ENCODE measurements at regions not wholly inside any gene's neighbourhood (a gene's known extent, or its start where the extent isn't known, plus 50 kb on each side); places are given as distances from the start of the nearest gene placed in this dataset.
"Not testable (repeated sequence)": the region's sequence is repeated elsewhere in the genome, so short reads cannot be mapped to it uniquely, and the experiment has no call there.

DNA sequence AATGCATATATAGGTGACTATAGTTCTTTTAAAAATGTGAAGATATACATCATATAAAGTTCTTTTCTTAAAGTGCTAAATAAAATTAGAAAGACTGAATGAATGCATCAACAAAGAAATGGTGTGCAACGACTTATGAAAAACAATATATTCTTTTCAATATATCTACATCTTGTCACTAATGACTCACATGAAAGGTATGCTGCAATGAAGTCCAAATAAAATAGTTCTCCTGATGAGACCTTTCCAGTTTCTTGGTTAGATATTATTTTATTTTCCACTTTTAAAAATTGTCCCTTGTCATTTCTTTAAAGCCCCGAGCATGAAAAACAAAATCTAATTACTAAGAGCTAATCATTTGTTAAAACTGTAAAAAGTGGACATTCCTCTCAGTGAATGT is 462.1 kb downstream of the PCDH11X start:
- Mint-ChIP-seq H3K27me3 (ENCODE audit: low read depth) (no peaks in the 10 kb centered on the region), H3K27ac (ENCODE audit: unreplicated experiment) (no peak overlapping the region), H3K4me3 (no peak overlapping the region), H3K36me3 (ENCODE audit: low read depth) (no peaks in the 10 kb centered on the region), H3K9me3 (no peaks in the 10 kb centered on the region), H3K4me1 (no peaks in the 10 kb centered on the region)
- DNase-seq (ENCODE audit: low read depth, low spot score) = no peak
- TF ChIP-seq, protein P1, sequence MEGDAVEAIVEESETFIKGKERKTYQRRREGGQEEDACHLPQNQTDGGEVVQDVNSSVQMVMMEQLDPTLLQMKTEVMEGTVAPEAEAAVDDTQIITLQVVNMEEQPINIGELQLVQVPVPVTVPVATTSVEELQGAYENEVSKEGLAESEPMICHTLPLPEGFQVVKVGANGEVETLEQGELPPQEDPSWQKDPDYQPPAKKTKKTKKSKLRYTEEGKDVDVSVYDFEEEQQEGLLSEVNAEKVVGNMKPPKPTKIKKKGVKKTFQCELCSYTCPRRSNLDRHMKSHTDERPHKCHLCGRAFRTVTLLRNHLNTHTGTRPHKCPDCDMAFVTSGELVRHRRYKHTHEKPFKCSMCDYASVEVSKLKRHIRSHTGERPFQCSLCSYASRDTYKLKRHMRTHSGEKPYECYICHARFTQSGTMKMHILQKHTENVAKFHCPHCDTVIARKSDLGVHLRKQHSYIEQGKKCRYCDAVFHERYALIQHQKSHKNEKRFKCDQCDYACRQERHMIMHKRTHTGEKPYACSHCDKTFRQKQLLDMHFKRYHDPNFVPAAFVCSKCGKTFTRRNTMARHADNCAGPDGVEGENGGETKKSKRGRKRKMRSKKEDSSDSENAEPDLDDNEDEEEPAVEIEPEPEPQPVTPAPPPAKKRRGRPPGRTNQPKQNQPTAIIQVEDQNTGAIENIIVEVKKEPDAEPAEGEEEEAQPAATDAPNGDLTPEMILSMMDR (conservative IDR thresholded peaks at IDR 0.05) = no peak

DNA sequence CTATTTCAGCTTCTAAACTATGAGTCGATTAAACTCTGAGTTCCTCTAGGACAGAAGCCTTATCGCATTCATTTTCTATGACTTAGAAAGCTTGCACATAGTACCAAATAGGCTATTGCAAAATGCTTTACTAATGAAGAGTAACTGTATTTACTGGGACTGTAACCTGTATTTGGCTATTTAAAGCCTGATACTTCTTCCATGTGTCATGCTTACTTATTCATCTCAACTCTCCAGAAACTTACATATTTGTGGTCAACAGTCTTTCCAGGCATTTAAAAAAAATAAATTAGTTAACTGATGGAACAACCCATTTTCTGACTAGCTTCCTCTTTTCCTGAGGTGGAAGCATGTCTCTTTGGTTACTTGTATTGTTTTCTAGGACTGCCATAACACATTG is 467.9 kb downstream of the PCDH11X start:
- Mint-ChIP-seq H3K36me3 (ENCODE audit: low read depth) (no peaks in the 10 kb centered on the region), H3K4me3 (no peak overlapping the region), H3K9me3 (no peaks in the 10 kb centered on the region), H3K4me1 (no peaks in the 10 kb centered on the region), H3K27me3 (ENCODE audit: low read depth) (no peaks in the 10 kb centered on the region), H3K27ac (ENCODE audit: unreplicated experiment) (no peak overlapping the region)
- no peak for DNase-seq (ENCODE audit: low read depth, low spot score)
- TF ChIP-seq, protein P1 (conservative IDR thresholded peaks at IDR 0.05) = no peak

DNA sequence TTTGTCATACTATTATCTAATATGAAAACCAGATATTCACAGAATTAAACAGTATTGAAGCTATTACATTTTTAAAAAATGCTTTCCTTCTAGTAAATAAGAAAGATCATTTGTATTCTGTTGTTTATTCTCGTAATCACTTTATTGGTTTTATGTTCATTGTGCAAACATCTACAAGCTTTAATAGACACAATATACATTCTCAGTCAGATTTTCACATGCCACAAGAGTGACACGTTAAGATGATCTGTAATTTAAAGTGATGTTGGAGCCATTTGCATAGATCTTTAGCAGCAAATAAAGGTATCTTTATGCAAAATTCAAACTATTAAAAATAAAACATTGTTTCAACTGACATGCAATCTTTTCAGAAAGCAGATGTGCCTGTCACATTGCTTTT is 469.9 kb downstream of the PCDH11X start:
- Mint-ChIP-seq H3K4me1 (no peaks in the 10 kb centered on the region), H3K27ac (ENCODE audit: unreplicated experiment) (no peak overlapping the region), H3K4me3 (no peak overlapping the region), H3K9me3 (no peaks in the 10 kb centered on the region), H3K27me3 (ENCODE audit: low read depth) (no peaks in the 10 kb centered on the region), H3K36me3 (ENCODE audit: low read depth) (no peaks in the 10 kb centered on the region)
- DNase-seq (ENCODE audit: low read depth, low spot score) = no peak
- TF ChIP-seq, protein P1 (conservative IDR thresholded peaks at IDR 0.05) = no peak

DNA sequence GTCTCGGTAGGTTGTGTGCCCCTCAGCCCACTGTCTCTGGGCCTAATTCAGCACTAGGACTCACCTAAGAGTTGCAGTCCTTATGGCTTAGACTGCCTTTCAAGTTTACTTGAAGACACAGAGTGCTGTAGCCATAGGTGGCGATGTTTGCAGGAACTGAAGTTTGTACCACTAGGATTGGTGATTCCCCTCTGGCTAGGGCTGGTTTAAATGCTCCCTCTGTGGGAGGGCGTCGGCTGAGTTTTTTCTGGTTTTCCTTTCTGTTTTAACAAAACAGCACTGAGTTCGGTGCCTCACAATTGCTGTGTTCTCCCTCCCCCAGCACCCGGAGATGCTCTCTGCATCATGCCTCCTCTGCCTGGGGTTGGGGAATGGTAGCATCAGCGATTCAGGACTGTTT is 480.9 kb downstream of the PCDH11X start:
- TF ChIP-seq, protein P1 (conservative IDR thresholded peaks at IDR 0.05) = no peak
- Mint-ChIP-seq H3K36me3 (ENCODE audit: low read depth) (peaks cover 12% of the 10 kb centered on the region), H3K9me3 (peaks cover 14% of the 10 kb centered on the region), H3K4me3 (no peak overlapping the region), H3K4me1 (no peaks in the 10 kb centered on the region), H3K27ac (ENCODE audit: unreplicated experiment) (no peak overlapping the region), H3K27me3 (ENCODE audit: low read depth) (no peaks in the 10 kb centered on the region)
- DNase-seq (ENCODE audit: low read depth, low spot score) = no peak

DNA sequence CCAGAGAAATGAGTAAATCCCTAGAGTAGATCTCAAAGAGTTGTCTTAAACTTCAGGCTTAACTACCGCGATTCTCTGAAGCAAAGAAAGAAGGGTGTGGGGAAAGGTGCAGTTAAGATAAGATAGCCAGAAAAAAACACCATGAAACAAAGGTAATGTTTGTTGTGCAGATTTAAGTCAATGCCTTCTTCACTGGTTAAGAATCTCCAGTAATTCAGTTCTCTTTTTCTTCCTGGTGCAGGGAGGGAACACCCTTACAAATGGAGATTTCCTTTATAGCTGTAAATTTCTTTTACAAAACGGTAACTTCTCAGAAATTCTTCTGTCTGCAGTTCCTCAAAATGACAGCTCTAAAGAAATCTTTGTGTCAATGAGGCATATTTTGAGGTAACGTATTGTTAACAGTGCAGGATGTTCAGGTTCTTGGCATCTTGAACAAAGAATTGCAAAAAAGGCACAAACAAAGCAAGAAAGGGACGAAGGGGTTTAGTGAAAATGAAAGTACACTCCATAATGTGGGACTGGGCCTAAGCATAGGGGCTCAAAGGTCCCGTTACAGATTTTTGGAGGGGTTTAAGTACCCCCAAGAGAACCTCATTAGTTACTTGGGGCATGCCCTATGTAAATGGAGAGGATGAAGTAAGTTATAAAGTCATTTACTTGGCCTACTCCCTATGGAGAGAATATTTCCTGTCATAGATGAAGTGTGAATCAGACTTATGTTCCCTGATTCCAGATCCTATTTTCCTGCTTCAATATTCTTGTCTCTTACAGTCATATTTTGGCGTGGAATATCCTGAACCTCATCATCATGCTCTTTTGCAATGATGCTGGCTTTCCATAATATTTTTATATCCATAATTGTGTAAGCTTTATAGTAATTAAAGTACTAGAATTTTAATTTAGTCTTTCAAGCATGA is 492.0 kb downstream of the PCDH11X start:
- Mint-ChIP-seq H3K9me3 (no peaks in the 10 kb centered on the region), H3K27ac (ENCODE audit: unreplicated experiment) (no peak overlapping the region), H3K36me3 (ENCODE audit: low read depth) (no peaks in the 10 kb centered on the region), H3K4me1 (peaks cover 9% of the 10 kb centered on the region), H3K27me3 (ENCODE audit: low read depth) (no peaks in the 10 kb centered on the region), H3K4me3 (no peak overlapping the region)
- TF ChIP-seq, protein P1 (conservative IDR thresholded peaks at IDR 0.05) = no peak
- no peak for DNase-seq (ENCODE audit: low read depth, low spot score)

DNA sequence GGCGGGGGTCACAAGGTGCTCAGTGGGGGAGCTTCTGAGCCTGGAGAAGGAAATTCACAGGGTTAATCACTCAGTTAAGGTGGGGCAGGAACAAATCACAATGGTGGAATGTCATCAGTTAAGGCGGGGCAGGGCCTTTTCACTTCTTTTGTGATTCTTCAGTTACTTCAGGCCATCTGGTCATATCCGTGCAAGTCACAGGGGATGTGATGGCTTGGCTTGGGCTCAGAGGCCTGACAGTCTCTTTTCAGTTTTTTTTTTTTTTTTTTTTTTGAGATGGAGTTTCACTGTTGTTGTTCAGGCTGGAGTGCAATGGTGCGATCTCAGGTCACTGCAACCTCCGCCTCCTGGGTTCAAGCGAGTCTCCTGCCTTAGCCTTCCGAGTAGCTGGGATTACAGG is 499.4 kb downstream of the PCDH11X start:
- DNase-seq (ENCODE audit: low read depth, low spot score); H3K9me3 Mint-ChIP-seq; H3K27me3 Mint-ChIP-seq (ENCODE audit: low read depth); H3K27ac Mint-ChIP-seq (ENCODE audit: unreplicated experiment); H3K4me3 Mint-ChIP-seq; H3K36me3 Mint-ChIP-seq (ENCODE audit: low read depth); H3K4me1 Mint-ChIP-seq: not testable (repeated sequence)

DNA sequence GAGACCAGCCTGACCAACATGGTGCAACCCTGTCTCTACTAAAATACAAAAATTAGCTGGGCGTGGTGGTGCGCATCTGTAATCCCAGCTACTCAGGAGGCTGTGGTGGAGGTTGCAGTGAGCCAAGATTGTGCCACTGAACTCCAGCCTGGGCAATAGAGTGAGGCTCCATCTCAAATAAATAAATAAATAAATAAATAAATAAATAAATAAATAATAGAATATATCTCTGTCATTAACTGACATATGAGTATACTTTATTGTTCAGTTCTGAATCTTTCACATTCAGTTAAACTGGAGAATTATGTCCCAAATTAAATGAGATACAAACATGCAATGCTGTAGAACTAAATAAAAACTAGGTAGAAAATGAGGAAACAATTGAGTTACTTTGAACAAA is 501.2 kb downstream of the PCDH11X start:
- not testable (repeated sequence) for H3K9me3 Mint-ChIP-seq; H3K27ac Mint-ChIP-seq (ENCODE audit: unreplicated experiment); H3K4me3 Mint-ChIP-seq; DNase-seq (ENCODE audit: low read depth, low spot score); H3K4me1 Mint-ChIP-seq; H3K27me3 Mint-ChIP-seq (ENCODE audit: low read depth); H3K36me3 Mint-ChIP-seq (ENCODE audit: low read depth)

All from neural crest cell (in vitro differentiated cells).